Adipocyte (in vitro differentiated cells): ENCODE measurements at regions not wholly inside any gene's neighbourhood (a gene's known extent, or its start where the extent isn't known, plus 50 kb on each side); places are given as distances from the start of the nearest gene placed in this dataset.
"Not testable (repeated sequence)": the region's sequence is repeated elsewhere in the genome, so short reads cannot be mapped to it uniquely, and the experiment has no call there.

Source experiments
- DNase-seq: peaks from one replicate; pipeline ENCODE4 v3.0.0-alpha.2; 2015; ENCODE audit warnings: low read depth
- H3K27me3 ChIP-seq: replicated peaks from 2 replicates; pipeline ENCODE4 v1.7.0; 2013; ENCODE audit warnings: mild to moderate bottlenecking, low read length, moderate library complexity; ENCODE audit not compliant: control insufficient read depth, insufficient read depth
- H3K36me3 ChIP-seq: 2 replicates; pipeline ENCODE4 v1.7.0; 2013; ENCODE audit warnings: low read length, mild to moderate bottlenecking, moderate library complexity; ENCODE audit not compliant: control insufficient read depth, insufficient read depth, severe bottlenecking
- H3K4me1 ChIP-seq: 2 replicates; pipeline ENCODE4 v1.7.0; 2013; ENCODE audit warnings: mild to moderate bottlenecking, low read length, moderate library complexity; ENCODE audit not compliant: control insufficient read depth, insufficient read depth
- H3K4me3 ChIP-seq: 2 replicates; pipeline ENCODE4 v1.7.0; 2013; ENCODE audit warnings: mild to moderate bottlenecking, low read length, moderate library complexity
- H3K9ac ChIP-seq: 2 replicates; pipeline ENCODE4 v1.7.0; 2013; ENCODE audit warnings: mild to moderate bottlenecking, low read length, moderate library complexity
- H3K9me3 ChIP-seq: 2 replicates; pipeline ENCODE4 v1.7.0; 2013; ENCODE audit warnings: mild to moderate bottlenecking, low read length, moderate library complexity; ENCODE audit not compliant: control insufficient read depth

DNA sequence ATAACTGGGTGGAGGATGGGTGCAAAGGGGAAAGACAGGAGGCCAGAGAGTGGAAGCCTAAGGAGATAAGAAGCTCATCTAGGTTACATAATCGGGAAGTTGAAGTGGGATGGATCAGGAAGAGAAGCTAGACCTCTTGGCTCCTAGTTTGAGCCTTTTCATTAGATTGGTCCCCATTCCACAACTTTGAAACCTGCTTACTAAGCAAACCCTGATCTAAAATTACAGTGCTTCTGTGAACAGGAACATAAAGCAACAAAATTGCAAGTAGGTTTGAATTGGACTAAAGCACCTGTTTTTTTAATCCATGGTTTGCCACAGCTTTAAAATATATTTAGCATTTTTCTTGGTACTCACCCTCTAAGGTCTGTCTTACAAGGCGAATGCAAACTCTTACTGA, 80.4 kb upstream of the EED start:
- Histone ChIP-seq H3K9ac (no peak overlapping the region), H3K9me3 (no peaks in the 10 kb centered on the region), H3K36me3 (no peaks in the 10 kb centered on the region), H3K27me3 (no peaks in the 10 kb centered on the region), H3K4me3 (no peak overlapping the region), H3K4me1 (peaks cover 48% of the 10 kb centered on the region)
- DNase-seq, result no peak

DNA sequence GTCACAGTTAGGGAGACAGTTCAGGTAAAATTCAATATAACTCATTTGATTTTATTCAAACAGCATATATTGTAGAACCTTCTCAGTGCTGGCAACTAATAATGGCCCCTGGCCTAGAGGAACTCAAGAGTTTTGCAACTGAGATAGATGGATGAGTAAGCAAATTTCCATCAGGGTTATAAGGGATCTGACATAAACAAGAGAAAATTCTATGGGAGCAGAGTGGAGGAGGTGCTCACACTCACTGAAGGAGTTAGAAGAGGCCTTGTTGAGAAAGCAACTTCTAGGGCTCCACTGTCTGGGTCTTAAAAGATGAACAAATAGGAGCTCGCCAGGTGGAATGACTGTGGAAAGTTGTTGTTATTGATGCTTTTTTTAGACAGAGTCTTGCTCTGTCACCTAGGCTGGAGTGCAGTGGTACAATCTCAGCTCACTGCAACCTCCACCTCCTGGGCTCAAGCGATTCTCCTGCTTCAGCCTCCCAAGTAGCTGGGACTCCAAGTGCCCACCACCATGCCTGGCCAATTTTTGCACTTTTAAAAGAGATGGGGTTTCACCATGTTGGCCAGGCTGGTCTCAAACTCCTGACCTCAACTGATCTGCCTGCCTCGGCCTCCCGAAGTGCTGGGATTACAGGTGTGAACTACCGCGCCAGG, 81.2 kb upstream of the EED start:
- H3K4me1 ChIP-seq, result peaks cover 48% of the 10 kb centered on the region
- peak overlapping the region; percentile 55 for H3K4me3 ChIP-seq
- peak overlapping the region; percentile 71 for H3K9ac ChIP-seq
- H3K27me3 ChIP-seq, H3K9me3 ChIP-seq, H3K36me3 ChIP-seq: not testable (repeated sequence)
- peak; percentile 53 for DNase-seq

DNA sequence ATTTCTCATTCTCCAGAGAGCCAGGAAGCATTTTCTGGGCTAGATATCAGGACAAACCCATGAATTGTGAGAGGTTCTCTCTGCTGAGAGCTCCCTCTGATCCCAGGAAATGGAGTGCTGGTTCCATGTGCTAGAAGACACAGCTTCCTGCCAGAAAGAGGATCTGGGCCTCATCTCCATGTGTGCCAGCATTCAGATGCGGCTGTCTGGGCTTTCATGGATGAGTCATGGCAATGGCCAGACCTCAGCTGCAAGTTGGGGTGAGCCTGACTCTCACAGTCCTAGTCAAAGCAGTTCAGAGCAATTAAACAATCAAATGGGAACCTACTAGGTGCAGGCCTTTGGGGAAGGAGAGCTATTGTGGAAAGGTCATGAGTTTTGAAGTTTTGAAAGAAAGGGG, 82.3 kb upstream of the EED start:
- Histone ChIP-seq H3K4me1 (peaks cover 39% of the 10 kb centered on the region), H3K27me3 (no peaks in the 10 kb centered on the region), H3K9me3 (no peaks in the 10 kb centered on the region), H3K36me3 (no peaks in the 10 kb centered on the region), H3K4me3 (peak overlapping the region; percentile 5), H3K9ac (peak overlapping the region; percentile 71)
- peak; percentile 79 for DNase-seq

GRCh38 chr11:86161837-86162236, 82.7 kb upstream of the EED start:
- Histone ChIP-seq H3K9me3 (no peaks in the 10 kb centered on the region), H3K9ac (peak overlapping the region; percentile 71), H3K4me3 (peak overlapping the region; percentile 5), H3K4me1 (peaks cover 35% of the 10 kb centered on the region), H3K27me3 (no peaks in the 10 kb centered on the region), H3K36me3 (no peaks in the 10 kb centered on the region)
- DNase-seq, result no peak

GRCh38 chr11:86161336-86161735, 83.2 kb upstream of the EED start:
- Histone ChIP-seq H3K9me3 (no peaks in the 10 kb centered on the region), H3K9ac (peak overlapping the region; percentile 71), H3K36me3 (no peaks in the 10 kb centered on the region), H3K4me3 (no peak overlapping the region), H3K4me1 (peaks cover 33% of the 10 kb centered on the region), H3K27me3 (no peaks in the 10 kb centered on the region)
- no peak for DNase-seq

DNA sequence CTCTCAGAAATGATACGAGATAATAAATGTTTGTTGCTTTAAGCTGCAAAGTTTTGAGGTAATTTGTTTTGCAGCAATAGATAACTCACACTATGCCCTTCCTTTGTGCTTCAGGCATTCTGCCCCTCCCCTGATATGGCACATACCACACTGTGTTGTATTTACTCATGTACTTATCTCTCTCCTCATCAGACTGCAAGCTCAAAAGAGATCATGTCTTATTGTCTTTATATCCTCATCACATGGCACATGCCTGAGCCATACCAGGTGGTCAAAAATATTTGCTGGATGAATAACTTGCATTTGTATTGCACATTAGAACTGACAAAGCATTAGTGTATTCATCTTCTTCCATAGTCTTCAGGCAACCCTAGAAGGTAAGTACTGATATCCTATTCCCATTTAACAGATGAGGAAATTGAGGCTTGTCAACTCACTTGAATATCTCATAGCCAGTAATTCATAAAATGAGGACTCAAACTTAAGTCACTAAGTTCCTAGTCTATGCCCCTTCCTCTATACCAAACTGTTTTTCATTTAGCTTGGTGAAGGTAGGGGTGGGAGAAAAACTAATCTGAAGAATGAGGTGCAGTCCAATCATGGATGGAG, 83.9 kb upstream of the EED start:
- Histone ChIP-seq H3K9ac (no peak overlapping the region), H3K4me3 (no peak overlapping the region), H3K9me3 (no peaks in the 10 kb centered on the region), H3K36me3 (no peaks in the 10 kb centered on the region), H3K4me1 (peaks cover 33% of the 10 kb centered on the region), H3K27me3 (no peaks in the 10 kb centered on the region)
- peak; percentile 35 for DNase-seq

DNA sequence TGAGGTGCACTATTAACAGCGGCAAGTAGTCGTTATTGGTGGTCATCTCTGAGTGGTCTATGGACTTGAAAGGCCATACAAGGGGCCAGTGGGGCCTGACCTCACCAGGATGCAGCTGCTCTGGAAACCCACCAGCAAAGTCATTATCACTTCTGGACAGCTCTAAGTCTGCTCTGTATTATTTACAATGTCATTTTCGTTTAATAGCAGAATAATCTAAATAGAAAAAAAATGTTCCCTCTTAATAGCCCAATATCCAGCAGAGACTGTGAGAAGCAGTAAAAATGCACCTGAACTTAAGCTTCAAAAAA, 85.0 kb upstream of the EED start:
- Histone ChIP-seq H3K36me3 (no peaks in the 10 kb centered on the region), H3K4me1 (peaks cover 33% of the 10 kb centered on the region), H3K27me3 (no peaks in the 10 kb centered on the region), H3K9me3 (no peaks in the 10 kb centered on the region), H3K9ac (no peak overlapping the region), H3K4me3 (no peak overlapping the region)
- no peak for DNase-seq

DNA sequence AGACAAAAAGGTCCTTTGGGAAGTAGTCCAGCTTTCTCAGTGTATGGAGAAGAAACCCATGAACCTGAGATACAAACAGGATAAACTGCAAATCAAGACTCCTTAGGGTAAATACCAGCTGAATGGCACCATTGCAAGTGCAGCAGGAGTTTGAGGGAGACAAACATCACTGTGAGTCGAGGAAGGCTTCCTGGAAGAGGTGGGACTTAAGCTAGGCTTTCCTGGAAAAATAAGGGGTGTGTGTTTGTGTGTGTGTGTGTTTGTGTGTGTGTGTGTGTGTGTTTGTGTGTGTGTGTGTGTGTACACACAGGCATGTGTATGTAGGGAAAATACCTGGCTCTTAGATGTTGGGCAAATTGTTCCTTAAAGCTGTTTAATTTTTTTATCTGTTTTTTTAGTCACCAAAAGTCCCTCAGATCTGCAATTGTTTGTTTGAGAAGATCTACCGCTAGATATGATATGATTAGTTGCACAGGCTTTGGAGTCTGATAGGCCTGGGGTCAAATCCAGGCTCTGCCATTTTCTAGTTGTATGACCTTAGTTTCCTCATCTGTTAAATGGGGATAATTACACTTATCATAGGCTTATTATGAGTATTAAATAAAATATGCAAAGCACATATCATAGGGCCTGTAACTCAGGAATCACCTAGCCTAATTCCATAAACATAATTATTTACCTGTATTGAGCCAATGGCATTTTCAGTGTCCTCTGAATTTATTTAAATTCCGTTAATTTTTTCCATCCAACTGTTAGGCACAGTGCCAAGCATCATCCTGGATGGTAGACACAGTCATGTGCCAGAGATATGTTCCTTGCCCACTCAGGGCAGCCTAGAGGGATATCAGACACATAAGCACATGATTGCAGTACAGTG, 85.6 kb upstream of the EED start:
- Histone ChIP-seq H3K4me1 (peaks cover 32% of the 10 kb centered on the region), H3K4me3 (no peak overlapping the region), H3K36me3 (no peaks in the 10 kb centered on the region), H3K9me3 (no peaks in the 10 kb centered on the region), H3K27me3 (no peaks in the 10 kb centered on the region), H3K9ac (no peak overlapping the region)
- no peak for DNase-seq

GRCh38 chr11:86157797-86158378, 86.7 kb upstream of the EED start:
- no peak for DNase-seq
- no peak overlapping the region for H3K4me3 ChIP-seq
- H3K9me3 ChIP-seq, result no peaks in the 10 kb centered on the region
- H3K9ac ChIP-seq, result no peak overlapping the region
- H3K36me3 ChIP-seq, result no peaks in the 10 kb centered on the region
- H3K4me1 ChIP-seq, result peaks cover 21% of the 10 kb centered on the region
- no peaks in the 10 kb centered on the region for H3K27me3 ChIP-seq

DNA sequence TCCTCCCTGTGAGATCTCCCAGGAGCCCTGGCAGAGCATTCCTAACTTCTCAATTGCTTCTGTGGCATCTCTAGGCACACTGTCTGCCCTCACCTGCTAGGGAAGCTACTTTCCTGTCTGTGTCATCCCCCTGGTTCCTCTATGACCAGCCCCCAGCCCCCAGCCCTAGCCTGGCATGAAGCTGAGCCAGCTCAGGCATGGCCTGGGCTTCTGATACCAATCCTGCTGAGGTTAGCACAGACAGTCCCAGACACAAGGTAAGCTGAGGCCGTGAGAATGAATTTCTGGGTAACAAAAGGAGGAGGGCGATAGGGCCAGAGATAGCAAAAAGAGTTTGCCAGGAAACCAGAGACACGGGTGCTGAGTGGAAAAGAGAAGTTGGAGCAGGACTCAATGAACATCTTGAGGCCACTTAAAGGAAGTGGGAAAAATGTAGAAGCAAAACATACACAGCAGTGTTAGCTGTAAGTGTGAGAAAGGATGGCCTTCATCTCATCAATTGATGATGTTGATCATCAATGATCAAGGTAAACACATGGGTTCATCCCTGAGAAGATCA, 87.6 kb upstream of the PICALM start:
- H3K4me3 ChIP-seq, result no peak overlapping the region

DNA sequence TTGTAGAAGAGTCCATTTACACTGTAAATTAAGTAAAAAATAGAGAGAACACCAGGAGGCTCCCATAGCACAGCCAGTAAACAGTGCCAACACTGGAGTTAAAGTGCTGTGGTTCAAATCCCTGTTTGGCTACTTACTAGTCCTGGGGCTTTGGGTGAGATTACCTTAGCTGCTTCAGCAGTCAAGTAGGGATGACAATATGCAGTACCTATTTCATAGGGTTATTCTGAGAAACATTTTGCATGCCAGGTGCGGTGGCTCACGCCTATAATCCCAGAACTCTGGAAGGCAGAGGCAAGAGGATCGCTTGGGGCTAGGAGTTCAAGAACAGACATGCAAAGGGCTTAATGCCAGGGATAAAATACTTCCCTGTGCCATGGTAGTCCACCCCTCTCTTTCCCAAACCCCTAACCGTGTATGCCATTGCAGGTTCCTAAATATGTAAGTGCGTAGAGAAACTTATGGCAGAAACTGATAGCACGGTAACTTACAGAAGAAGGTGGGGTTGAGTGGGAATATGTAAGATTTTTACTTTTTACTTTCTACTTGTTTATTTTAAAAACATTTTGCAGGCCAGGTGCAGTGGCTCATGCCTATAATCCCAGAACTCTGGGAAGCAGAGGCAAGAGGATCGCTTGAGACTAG, 86.4 kb upstream of the PICALM start:
- no peaks in the 10 kb centered on the region for H3K36me3 ChIP-seq
- no peaks in the 10 kb centered on the region for H3K27me3 ChIP-seq
- no peaks in the 10 kb centered on the region for H3K9me3 ChIP-seq
- no peak overlapping the region for H3K4me3 ChIP-seq
- no peak overlapping the region for H3K9ac ChIP-seq
- no peak for DNase-seq
- peaks cover 23% of the 10 kb centered on the region for H3K4me1 ChIP-seq

More for the DNA sequence above, 87.6 kb upstream of the PICALM start:
- peaks cover 19% of the 10 kb centered on the region for H3K4me1 ChIP-seq
- H3K36me3 ChIP-seq, result no peaks in the 10 kb centered on the region
- no peak overlapping the region for H3K9ac ChIP-seq
- no peaks in the 10 kb centered on the region for H3K9me3 ChIP-seq
- DNase-seq, result no peak
- H3K27me3 ChIP-seq, result no peaks in the 10 kb centered on the region
